HG03439 (cell line): ENCODE measurements at regions not wholly inside any gene's neighbourhood (a gene's known extent, or its start where the extent isn't known, plus 50 kb on each side); places are given as distances from the start of the nearest gene placed in this dataset.
"Not testable (repeated sequence)": the region's sequence is repeated elsewhere in the genome, so short reads cannot be mapped to it uniquely, and the experiment has no call there.

Experiments
- ATAC-seq: cut with Tn5 transposase; IDR thresholded peaks from one replicate; pipeline ENCODE4 v1.9.1; 2021; ENCODE audit warnings: mild to moderate bottlenecking, moderate library complexity; ENCODE audit not compliant: unreplicated experiment

GRCh38 chr9:6160579-6160978 is 55.0 kb upstream of the IL33 start:
- no peak for ATAC-seq

- ATAC-seq = no peak
Measured at GRCh38 chr9:6153425-6153824, 62.2 kb upstream of the IL33 start.

- ATAC-seq = no peak
Measured at GRCh38 chr9:6152788-6153187, 62.8 kb upstream of the IL33 start.

GRCh38 chr9:6150483-6150882 is 65.1 kb upstream of the IL33 start:
- ATAC-seq = no peak

- ATAC-seq = no peak
Measured at GRCh38 chr9:6149315-6149714, 66.3 kb upstream of the IL33 start.

DNA sequence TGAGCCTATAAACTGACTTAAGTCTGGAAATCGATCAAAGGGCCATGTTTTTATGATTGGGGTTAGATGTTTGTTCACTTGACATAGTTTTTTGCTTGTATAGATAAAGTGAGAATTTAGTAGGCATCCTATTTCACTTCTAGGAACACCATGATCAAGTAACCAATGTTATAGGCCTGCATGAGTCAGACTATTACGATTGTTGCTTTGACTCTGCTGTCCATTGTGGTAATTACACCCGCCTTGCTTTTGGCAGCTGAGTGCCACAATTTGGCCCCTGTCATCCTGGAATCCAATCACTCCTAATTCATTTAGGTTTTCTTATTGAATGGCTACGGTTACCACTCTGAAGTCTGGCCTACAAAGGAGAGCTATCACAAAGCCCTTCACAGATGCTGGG is 67.8 kb upstream of the IL33 start:
- ATAC-seq = no peak

GRCh38 chr9:6144947-6145346 is 70.7 kb upstream of the IL33 start:
- ATAC-seq = no peak

DNA sequence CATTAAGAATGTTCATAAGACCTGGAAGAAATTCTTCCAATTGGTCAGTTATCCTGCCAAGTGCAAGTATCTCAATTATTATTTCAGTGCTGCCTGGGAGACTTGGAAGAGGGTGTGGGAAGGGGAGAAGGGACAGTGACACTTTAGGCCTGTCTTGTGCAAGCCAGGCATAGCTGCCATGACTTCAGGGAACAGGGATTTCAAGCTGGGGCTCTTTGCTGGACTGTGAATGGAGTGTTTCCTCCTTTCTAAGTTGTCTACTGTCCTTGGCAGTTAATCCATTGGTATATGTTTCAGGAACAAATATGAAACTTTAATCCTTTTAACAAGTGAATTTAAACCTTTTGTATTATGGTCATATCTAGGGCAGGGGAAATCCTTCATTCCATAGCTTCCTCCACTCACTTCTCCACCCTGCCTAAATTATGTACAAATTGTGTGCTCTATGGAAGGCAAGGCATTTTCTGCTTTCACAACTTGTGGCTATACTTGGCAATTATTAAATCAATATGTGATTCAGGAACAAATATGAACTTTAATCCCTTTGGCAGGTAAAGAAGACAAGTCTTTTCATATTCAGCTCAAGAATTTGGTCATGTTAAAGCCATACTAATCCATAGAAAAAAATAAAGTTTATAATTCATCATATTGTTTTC is 72.7 kb upstream of the IL33 start:
- no peak for ATAC-seq

- not testable (repeated sequence) for ATAC-seq
Measured at GRCh38 chr9:6135780-6136179, 79.8 kb upstream of the IL33 start.

DNA sequence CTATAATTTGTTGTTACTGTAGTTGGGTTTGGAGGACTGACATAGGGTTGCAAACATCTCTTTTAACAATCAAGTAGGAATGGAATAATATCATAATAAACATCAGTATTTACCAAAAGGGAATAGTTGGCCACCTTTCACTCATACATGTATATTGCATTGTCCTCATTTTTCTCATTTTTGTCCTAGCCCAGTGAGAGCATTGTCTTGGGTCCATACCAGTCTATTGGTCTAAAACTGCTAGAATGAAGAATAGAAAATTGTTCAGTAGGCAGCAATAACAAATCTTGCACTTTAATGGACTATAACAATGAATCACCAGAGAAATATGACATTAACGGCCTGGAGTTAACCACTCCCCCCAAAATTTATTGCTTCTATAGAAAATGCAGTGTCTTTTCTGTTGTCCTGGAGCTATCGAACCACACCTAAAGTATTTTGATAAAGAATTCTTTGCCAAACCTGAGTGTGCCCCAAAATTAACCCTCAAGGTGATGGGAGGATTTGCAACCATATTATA is 80.9 kb upstream of the IL33 start:
- no peak for ATAC-seq

DNA sequence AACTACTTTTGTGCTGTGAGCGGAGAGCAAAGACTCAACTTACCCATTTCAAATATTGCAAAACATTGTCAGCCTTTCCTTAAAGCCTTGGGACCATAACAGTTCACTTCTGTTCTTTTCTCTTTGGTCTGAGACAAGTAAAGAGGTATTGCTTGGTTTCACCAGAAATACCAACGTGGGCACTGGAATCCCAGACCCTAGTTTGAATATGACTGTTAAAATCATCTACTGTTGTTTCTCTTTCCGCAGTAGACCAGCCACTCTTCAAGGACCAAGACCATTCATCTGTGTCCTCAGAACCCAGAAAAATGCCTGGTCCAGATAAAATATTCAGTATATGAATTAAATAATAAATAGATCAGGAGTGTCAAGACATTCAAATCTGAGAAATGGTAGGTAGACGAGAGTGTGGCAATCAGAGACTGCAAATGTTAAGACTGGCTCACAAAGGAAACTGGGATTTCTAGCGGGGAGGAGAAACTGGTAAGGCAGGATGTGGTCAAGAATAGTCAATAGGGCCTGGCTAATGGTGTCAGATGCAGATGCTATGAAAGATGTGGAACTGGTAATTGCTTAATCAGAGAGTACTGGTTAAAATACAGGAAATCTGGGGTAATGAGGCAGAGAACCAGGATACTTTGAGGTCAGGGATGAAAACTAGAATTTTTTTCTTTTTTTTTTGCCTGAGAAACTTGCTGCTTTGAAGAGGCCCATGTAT is 82.1 kb upstream of the IL33 start:
- ATAC-seq = no peak

DNA sequence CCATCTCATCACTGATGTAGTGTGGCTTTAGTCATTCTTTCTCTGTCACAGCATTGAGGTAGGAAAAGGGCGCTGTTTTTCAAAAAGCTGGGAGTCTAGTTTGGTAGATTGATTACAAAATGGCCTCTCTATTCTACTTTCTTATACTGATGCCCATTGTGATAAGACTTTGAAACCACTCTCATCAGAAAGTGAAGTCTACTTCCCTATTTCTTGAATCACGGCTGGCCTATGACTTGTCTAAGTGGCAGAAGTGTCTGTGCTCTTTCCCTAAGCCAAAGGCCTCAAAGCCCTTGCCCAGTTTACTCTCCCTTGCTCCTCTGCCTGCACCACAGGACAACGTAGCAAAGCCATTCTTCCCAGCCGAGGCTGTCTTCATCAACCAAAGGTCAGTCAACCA is 83.0 kb upstream of the IL33 start:
- ATAC-seq = no peak

DNA sequence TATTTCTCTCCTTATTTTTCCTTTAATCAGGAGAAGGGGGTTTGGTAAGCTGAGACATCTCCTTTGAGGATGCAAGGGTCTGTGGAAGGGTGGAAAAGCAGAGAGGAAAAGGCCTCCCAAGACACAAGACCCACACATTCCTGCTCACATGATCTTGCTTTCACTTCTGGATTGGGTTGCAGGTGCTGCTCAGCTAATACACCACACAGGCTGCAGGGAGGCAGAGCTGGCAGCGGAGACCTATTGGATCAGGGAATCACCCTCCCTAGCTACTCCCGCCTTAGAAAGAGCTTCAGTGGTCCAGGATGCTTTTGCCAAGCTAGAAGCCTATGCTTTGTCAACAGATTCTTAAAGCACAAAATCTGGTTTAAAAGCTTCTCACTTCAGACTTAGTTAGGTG is 87.6 kb upstream of the IL33 start:
- no peak for ATAC-seq

GRCh38 chr9:6126377-6126776 is 89.2 kb upstream of the IL33 start:
- no peak for ATAC-seq

DNA sequence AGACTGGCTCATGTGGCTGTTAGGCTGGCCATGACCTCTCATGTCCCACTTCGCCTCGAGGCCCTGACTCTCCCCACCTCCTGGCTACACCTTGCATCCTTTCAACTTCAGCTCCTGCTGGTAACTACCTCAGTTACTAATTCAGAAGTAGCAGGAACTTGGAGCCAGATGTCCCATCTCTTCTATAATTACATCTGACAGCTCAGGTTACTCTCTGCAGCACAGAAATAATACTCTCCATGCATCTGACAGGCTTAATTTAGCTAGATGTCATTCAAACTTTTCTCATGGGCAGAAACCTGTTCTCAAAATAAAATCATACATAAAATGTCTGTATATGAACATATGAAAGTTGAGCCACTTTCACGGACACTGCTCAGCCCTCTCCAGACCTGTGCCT is 92.2 kb upstream of the IL33 start:
- ATAC-seq = no peak

DNA sequence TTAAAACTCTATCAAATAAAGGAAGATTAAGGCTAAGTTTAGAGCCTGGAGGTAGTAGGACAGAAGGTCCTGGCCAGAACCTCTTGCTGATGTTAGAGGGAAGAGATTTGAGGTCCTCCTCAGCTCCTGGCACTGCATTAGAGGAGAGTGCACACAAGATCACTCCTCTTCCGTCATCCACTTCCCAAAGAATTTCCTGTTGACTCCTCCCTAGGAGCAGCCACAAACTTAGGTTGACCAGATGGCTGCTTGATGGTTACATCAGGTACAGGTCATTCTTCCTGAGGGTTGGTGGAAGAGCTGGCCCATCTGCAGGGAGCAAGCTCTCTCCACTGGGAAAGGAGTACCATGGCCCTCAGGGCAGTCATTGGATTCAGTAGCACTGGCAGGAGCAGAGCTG is 93.9 kb upstream of the IL33 start:
- ATAC-seq = no peak

DNA sequence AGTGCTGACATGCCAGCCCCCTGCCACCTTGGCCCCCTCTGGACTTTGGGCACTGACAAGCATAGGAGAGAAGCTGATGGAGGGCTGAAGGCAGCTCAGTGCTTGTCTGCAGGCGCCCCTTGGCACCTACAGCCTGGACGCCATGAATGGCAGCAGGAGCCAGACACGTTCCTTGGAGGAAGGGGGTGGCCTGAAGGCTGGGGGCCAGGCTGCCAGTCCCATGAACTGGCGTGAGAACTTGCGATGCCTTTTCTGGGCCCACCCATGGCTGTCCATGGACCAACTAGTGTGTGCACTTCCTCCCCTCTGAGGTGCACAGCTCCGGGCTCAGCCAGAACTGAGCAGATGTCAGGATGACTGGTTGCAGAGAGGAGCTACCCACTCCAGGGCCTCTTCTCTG is 99.0 kb upstream of the RANBP6 start:
- ATAC-seq = no peak

DNA sequence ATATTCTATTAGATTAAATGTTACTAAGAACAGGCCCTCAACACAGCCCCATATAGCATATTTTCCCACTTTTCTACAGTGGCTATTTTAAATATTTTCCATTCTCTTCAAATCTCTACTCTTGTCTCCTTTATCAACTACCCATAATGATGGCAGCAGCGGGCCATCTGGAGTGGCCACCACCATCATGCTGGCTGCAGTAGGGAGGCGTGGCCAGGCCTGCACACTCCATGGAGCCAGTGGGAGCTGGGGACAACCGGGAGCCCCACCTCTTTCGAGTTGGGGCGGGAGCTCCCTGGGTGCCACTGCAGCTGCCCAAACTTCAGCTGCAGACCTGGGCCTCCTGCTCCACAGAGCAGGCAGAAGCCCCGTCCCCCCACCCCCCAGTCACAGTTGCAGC is 98.4 kb upstream of the RANBP6 start:
- no peak for ATAC-seq

DNA sequence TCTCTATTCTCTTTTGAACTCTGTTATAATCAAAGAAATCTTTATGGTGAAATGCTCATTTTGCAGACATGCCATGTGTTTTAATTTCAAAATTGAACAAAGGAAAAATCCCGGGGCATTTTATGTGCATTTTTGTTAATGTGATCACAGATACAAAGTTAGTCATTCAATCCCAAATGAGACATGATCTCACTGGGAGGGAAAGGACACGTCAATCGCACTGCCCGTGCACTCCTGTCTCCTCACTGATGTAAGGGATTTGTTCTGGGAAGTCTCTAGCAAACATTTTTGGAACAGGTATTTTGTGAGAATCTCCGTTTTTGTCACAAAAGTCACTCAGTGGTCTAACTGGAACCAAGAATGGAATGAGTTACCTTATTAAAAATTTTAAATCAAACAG is 97.9 kb upstream of the RANBP6 start:
- no peak for ATAC-seq

DNA sequence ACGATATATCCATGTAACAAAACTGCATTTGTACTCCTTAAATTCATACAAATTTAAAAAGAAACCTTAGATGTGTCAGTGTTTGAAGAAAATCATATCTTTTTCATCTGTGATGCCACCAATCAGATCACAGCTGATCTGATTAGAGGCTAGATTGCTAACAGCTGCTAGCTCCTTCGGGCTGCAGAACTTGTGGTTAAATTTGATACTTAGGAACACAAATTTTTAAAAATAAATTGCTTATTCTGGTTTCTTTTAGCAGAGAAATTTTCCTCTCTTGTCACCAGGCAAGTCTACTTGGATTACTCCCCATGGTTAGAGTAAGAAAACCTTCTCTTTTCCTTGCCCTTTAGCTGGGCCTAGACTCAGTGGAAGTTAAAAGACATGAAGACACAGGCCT is 94.6 kb upstream of the RANBP6 start:
- no peak for ATAC-seq

DNA sequence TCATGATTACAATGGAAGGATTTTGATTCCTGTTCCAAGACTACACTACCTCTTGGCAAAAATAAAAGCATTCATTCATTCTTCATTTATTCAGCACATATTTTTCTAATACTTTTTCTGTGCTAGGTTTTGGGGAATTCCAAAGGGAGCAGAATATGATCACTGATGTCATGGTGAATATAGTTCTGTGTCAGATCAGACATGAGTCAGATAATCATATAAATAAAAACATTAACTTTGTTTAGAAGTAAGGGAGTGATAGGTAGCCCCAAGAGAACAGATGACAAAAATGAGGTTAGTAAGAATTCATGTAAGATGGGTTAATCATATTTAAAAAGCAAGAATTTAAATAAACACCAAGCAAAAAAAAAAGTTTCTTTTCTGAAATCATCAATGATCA is 94.1 kb upstream of the RANBP6 start:
- ATAC-seq = no peak

DNA sequence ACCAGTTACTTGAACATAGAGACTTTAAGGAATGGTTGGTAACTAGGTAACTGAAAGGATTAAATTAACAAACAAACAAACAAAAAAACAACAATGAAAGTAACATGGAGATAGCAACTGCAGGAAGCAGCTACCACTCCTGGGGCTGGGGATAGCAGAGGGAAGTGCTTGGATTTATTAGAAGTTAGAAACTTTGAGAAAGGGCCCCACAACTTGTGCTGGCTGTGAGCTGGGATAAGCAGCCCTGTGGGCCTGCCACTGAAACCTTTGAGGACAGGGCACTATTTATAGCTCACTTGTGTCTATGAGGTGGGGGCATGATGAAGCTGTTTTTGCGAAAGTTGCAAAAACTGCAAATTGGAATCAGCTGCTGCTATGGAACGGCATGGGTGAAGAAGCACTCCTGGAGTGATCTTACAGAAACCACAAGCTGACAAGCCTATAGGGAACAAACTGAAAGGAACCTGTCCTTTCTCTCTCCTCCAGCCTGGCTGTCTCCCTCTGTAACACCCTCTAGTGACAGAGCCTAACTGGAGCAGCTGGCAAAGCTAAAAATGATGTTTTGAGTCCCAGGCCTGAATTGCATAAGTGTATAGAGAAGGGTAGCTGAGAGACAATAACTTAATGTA is 91.4 kb upstream of the RANBP6 start:
- no peak for ATAC-seq
